ENCODE measurements at regions not wholly inside any gene's neighbourhood (a gene's known extent, or its start where the extent isn't known, plus 50 kb on each side); places are given as distances from the start of the nearest gene placed in this dataset.

GRCh38 chr7:92925876-92926696 is 89.7 kb upstream of the CDK6 start:
- no peaks in the 10 kb centered on the region for H3K36me3 ChIP-seq
- peaks cover 2% of the 10 kb centered on the region for H3K27me3 ChIP-seq (replicated peaks; ENCODE audit: insufficient read depth)
- H3K4me1 ChIP-seq (replicated peaks), result no peaks in the 10 kb centered on the region
- intact Hi-C loops (cut with DNase I), result no loop called here
- 47% methylated on average over 9 of the region's 9 CpGs for WGBS
- no peak for TF ChIP-seq CTCF (IDR thresholded peaks at IDR 0.05)
- TF ChIP-seq POLR2A (IDR thresholded peaks at IDR 0.05), result no peak
- no peak for TF ChIP-seq POLR2AphosphoS5 (IDR thresholded peaks at IDR 0.05)
- H3K9me3 ChIP-seq, result no peaks in the 10 kb centered on the region
- H3K27ac ChIP-seq, result no peak overlapping the region
- DNase-seq (ENCODE audit: low spot score), result no peak
- H3K4me3 ChIP-seq, result no peak overlapping the region

- intact Hi-C loops (cut with DNase I), result no loop called here
- no peak for TF ChIP-seq CTCF (IDR thresholded peaks at IDR 0.05)
- no peak for TF ChIP-seq POLR2AphosphoS5 (IDR thresholded peaks at IDR 0.05)
- TF ChIP-seq POLR2A (IDR thresholded peaks at IDR 0.05), result no peak
- Histone ChIP-seq H3K36me3 (no peaks in the 10 kb centered on the region), H3K27me3 (replicated peaks; ENCODE audit: insufficient read depth) (peaks cover 2% of the 10 kb centered on the region), H3K4me3 (no peak overlapping the region), H3K27ac (no peak overlapping the region), H3K9me3 (no peaks in the 10 kb centered on the region), H3K4me1 (replicated peaks) (no peaks in the 10 kb centered on the region)
- no peak for DNase-seq (ENCODE audit: low spot score)
- 68% methylated on average over 15 of the region's 15 CpGs for WGBS
These were observed 88.4 kb upstream of the CDK6 start for GRCh38 chr7:92924800-92925199.

- intact Hi-C loops (cut with DNase I), result no loop called here
- TF ChIP-seq POLR2A (IDR thresholded peaks at IDR 0.05) (no peak), POLR2AphosphoS5 (IDR thresholded peaks at IDR 0.05) (no peak), CTCF (IDR thresholded peaks at IDR 0.05) (no peak)
- no peak for DNase-seq (ENCODE audit: low spot score)
- Histone ChIP-seq H3K4me1 (replicated peaks) (no peaks in the 10 kb centered on the region), H3K27ac (no peak overlapping the region), H3K4me3 (no peak overlapping the region), H3K36me3 (no peaks in the 10 kb centered on the region), H3K9me3 (no peaks in the 10 kb centered on the region), H3K27me3 (replicated peaks; ENCODE audit: insufficient read depth) (no peaks in the 10 kb centered on the region)
These were observed 80.9 kb upstream of the CDK6 start for GRCh38 chr7:92917230-92917629.

- no peaks in the 10 kb centered on the region for H3K36me3 ChIP-seq
- intact Hi-C loops (cut with DNase I), result no loop called here
- H3K9me3 ChIP-seq, result no peaks in the 10 kb centered on the region
- 18% methylated on average over 3 of the region's 3 CpGs for WGBS
- H3K4me3 ChIP-seq, result no peak overlapping the region
- no peaks in the 10 kb centered on the region for H3K27me3 ChIP-seq (replicated peaks; ENCODE audit: insufficient read depth)
- no peaks in the 10 kb centered on the region for H3K4me1 ChIP-seq (replicated peaks)
- TF ChIP-seq POLR2A (IDR thresholded peaks at IDR 0.05) (no peak), POLR2AphosphoS5 (IDR thresholded peaks at IDR 0.05) (no peak), CTCF (IDR thresholded peaks at IDR 0.05) (no peak)
- no peak for DNase-seq (ENCODE audit: low spot score)
- no peak overlapping the region for H3K27ac ChIP-seq
These were observed 80.4 kb upstream of the CDK6 start for GRCh38 chr7:92916770-92917224.

- WGBS, result 98% methylated on average over 3 of the region's 3 CpGs
- Histone ChIP-seq H3K27me3 (replicated peaks; ENCODE audit: insufficient read depth) (no peaks in the 10 kb centered on the region), H3K4me1 (replicated peaks) (no peaks in the 10 kb centered on the region), H3K4me3 (no peak overlapping the region), H3K36me3 (no peaks in the 10 kb centered on the region), H3K9me3 (no peaks in the 10 kb centered on the region), H3K27ac (no peak overlapping the region)
- TF ChIP-seq POLR2AphosphoS5 (IDR thresholded peaks at IDR 0.05) (no peak), CTCF (IDR thresholded peaks at IDR 0.05) (no peak), POLR2A (IDR thresholded peaks at IDR 0.05) (no peak)
- DNase-seq (ENCODE audit: low spot score), result no peak
- intact Hi-C loops (cut with DNase I), result no loop called here
These were observed 79.0 kb upstream of the CDK6 start for GRCh38 chr7:92915348-92915747.
